ENCODE measurements at regions not wholly inside any gene's neighbourhood (a gene's known extent, or its start where the extent isn't known, plus 50 kb on each side); places are given as distances from the start of the nearest gene placed in this dataset.

DNA sequence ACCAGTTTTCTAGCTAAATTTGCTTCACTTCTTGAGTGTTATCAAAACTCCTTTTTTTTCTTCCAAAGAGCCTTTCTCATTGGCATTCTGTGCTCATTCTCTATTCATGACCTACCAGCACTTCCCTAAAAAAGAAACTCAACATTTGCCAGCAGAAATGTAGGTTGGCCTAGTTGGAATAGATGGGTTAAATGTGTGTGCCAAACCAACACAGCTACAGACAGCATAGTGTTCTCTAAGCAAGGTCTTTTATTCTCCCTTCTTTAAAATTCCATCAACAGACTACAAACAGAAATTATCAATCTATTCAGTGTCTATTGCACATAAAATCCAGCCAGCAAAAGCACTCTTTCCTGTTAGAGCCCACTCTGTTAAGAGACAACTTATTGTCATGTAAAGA, 255.8 kb upstream of the PUM3 start:
- no peak overlapping the region for H3K27ac Mint-ChIP-seq (ENCODE audit: unreplicated experiment)
- H3K4me3 Mint-ChIP-seq (ENCODE audit: unreplicated experiment) = no peak overlapping the region
- H3K4me1 ChIP-seq = no peaks in the 10 kb centered on the region
- no peaks in the 10 kb centered on the region for H3K36me3 Mint-ChIP-seq (ENCODE audit: insufficient read depth, unreplicated experiment)
- H3K9me3 ChIP-seq = no peaks in the 10 kb centered on the region
- no peaks in the 10 kb centered on the region for H3K4me1 Mint-ChIP-seq (ENCODE audit: low read depth, unreplicated experiment)
- no peak for DNase-seq
- no peaks in the 10 kb centered on the region for H3K36me3 ChIP-seq (ENCODE audit: control insufficient read depth, insufficient read depth, low read length)
- CTCF ChIA-PET = no interaction called here
- TF ChIP-seq, protein P1, sequence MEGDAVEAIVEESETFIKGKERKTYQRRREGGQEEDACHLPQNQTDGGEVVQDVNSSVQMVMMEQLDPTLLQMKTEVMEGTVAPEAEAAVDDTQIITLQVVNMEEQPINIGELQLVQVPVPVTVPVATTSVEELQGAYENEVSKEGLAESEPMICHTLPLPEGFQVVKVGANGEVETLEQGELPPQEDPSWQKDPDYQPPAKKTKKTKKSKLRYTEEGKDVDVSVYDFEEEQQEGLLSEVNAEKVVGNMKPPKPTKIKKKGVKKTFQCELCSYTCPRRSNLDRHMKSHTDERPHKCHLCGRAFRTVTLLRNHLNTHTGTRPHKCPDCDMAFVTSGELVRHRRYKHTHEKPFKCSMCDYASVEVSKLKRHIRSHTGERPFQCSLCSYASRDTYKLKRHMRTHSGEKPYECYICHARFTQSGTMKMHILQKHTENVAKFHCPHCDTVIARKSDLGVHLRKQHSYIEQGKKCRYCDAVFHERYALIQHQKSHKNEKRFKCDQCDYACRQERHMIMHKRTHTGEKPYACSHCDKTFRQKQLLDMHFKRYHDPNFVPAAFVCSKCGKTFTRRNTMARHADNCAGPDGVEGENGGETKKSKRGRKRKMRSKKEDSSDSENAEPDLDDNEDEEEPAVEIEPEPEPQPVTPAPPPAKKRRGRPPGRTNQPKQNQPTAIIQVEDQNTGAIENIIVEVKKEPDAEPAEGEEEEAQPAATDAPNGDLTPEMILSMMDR (IDR thresholded peaks at IDR 0.05; ENCODE audit: insufficient read depth in 1 of 2, low read depth in 1 of 2, low read length in 1 of 2, severe bottlenecking in 1 of 2, unreplicated experiment in 1 of 2) = no peak
- no peak overlapping the region for H3K4me3 ChIP-seq (ENCODE audit: low read depth, low read length)
- no peaks in the 10 kb centered on the region for H3K9me3 Mint-ChIP-seq (ENCODE audit: unreplicated experiment)
- H3K27me3 Mint-ChIP-seq (ENCODE audit: insufficient read depth, unreplicated experiment) = peaks cover 3% of the 10 kb centered on the region
- POLR2A ChIA-PET = no interaction called here
- intact Hi-C loops (cut with micrococcal nuclease; ENCODE audit: unreplicated experiment) = no loop called here
- H3K27me3 ChIP-seq (replicated peaks; ENCODE audit: control insufficient read depth, insufficient read depth, low read length) = no peaks in the 10 kb centered on the region
- no TSS peak for BruUV-seq (replicated peaks)

DNA sequence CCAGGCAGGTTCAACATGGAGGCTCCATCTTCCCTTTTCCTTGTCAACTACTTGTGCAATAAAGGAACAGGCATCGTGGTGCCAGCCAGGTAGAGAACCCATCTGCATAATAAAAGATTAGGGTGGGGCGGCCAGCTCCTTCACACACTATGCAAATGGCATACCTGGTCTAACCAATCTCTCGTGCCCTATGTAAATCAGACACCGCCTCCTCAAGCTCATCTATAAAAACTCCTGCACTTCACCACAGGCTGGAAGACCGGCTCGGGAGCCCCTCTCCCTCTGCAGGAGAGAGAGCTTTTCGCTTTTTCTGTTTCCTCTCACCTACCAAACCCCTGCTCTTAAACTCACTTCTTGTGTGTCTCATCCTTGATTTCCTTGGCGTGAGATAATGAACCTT, 244.3 kb upstream of the PUM3 start:
- H3K27ac Mint-ChIP-seq (ENCODE audit: unreplicated experiment) = no peak overlapping the region
- H3K4me1 Mint-ChIP-seq (ENCODE audit: low read depth, unreplicated experiment) = no peaks in the 10 kb centered on the region
- intact Hi-C loops (cut with micrococcal nuclease; ENCODE audit: unreplicated experiment) = no loop called here
- H3K4me3 Mint-ChIP-seq (ENCODE audit: unreplicated experiment) = no peak overlapping the region
- no TSS peak for BruUV-seq (replicated peaks)
- H3K27me3 ChIP-seq (replicated peaks; ENCODE audit: control insufficient read depth, insufficient read depth, low read length) = no peaks in the 10 kb centered on the region
- no peaks in the 10 kb centered on the region for H3K36me3 ChIP-seq (ENCODE audit: control insufficient read depth, insufficient read depth, low read length)
- no peak overlapping the region for H3K4me3 ChIP-seq (ENCODE audit: low read depth, low read length)
- TF ChIP-seq, protein P1 (IDR thresholded peaks at IDR 0.05; ENCODE audit: insufficient read depth in 1 of 2, low read depth in 1 of 2, low read length in 1 of 2, severe bottlenecking in 1 of 2, unreplicated experiment in 1 of 2) = no peak
- ChIA-PET CTCF (no interaction called here), POLR2A (no interaction called here)
- DNase-seq = peak; percentile 36 to 40
- peaks cover 6% of the 10 kb centered on the region for H3K27me3 Mint-ChIP-seq (ENCODE audit: insufficient read depth, unreplicated experiment)
- H3K36me3 Mint-ChIP-seq (ENCODE audit: insufficient read depth, unreplicated experiment) = no peaks in the 10 kb centered on the region
- no peaks in the 10 kb centered on the region for H3K4me1 ChIP-seq
- H3K9me3 ChIP-seq = no peaks in the 10 kb centered on the region
- no peaks in the 10 kb centered on the region for H3K9me3 Mint-ChIP-seq (ENCODE audit: unreplicated experiment)

DNA sequence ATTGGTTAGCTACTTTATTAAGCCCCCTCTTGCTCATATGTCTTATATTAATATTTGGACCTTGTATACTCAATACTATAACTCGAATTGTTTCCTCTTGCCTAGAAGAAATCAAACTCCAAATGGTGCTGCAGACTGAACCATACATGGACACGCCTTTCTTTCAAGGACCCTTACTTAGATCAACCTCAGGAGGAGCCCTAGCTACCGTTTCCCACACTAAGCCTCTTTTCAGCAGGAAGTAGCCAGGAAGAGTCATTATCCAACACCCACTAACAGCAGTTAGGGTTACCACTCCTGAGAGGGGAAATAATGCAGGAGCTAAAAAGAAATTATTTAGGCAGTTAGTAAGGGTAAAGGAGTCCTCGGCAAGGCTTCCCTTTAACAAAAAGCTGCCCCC, 243.8 kb upstream of the PUM3 start:
- Mint-ChIP-seq H3K4me1 (ENCODE audit: low read depth, unreplicated experiment) (no peaks in the 10 kb centered on the region), H3K9me3 (ENCODE audit: unreplicated experiment) (no peaks in the 10 kb centered on the region), H3K27me3 (ENCODE audit: insufficient read depth, unreplicated experiment) (peaks cover 6% of the 10 kb centered on the region), H3K27ac (ENCODE audit: unreplicated experiment) (no peak overlapping the region), H3K36me3 (ENCODE audit: insufficient read depth, unreplicated experiment) (no peaks in the 10 kb centered on the region), H3K4me3 (ENCODE audit: unreplicated experiment) (no peak overlapping the region)
- no peak overlapping the region for H3K4me3 ChIP-seq (ENCODE audit: low read depth, low read length)
- no peaks in the 10 kb centered on the region for H3K36me3 ChIP-seq (ENCODE audit: control insufficient read depth, insufficient read depth, low read length)
- no peaks in the 10 kb centered on the region for H3K4me1 ChIP-seq
- ChIA-PET CTCF (no interaction called here), POLR2A (no interaction called here)
- BruUV-seq (replicated peaks) = no TSS peak
- intact Hi-C loops (cut with micrococcal nuclease; ENCODE audit: unreplicated experiment) = no loop called here
- DNase-seq = peak in 1 of 2 experiments; percentile 0
- TF ChIP-seq, protein P1 (IDR thresholded peaks at IDR 0.05; ENCODE audit: insufficient read depth in 1 of 2, low read depth in 1 of 2, low read length in 1 of 2, severe bottlenecking in 1 of 2, unreplicated experiment in 1 of 2) = no peak
- H3K27me3 ChIP-seq (replicated peaks; ENCODE audit: control insufficient read depth, insufficient read depth, low read length) = no peaks in the 10 kb centered on the region
- no peaks in the 10 kb centered on the region for H3K9me3 ChIP-seq
